Fibroblast of mammary gland (primary cell): ENCODE measurements at regions not wholly inside any gene's neighbourhood (a gene's known extent, or its start where the extent isn't known, plus 50 kb on each side); places are given as distances from the start of the nearest gene placed in this dataset.

Experiments
- DNase-seq: peaks from one replicate; pipeline ENCODE4 v3.0.0-alpha.2; 2010; ENCODE audit warnings: low read depth
- H3K4me3 ChIP-seq: 2 replicates; pipeline ENCODE4 v1.5.1; 2011; ENCODE audit warnings: low read depth, mild to moderate bottlenecking, low read length, moderate library complexity; ENCODE audit not compliant: control insufficient read depth
- CTCF ChIP-seq: conservative IDR thresholded peaks from 2 replicates; pipeline ENCODE4 v1.5.1; 2011; ENCODE audit warnings: low read depth, low read length, inconsistent platforms; ENCODE audit not compliant: control insufficient read depth, insufficient read depth

GRCh38 chr11:15819679-15820286, 536.6 kb downstream of the SOX6 start:
- peak; percentile 88 for TF ChIP-seq CTCF
- H3K4me3 ChIP-seq: no peak overlapping the region
- peak; percentile 37 for DNase-seq

- TF ChIP-seq CTCF: no peak
- H3K4me3 ChIP-seq: no peak overlapping the region
- no peak for DNase-seq
Observed at GRCh38 chr11:15821451-15821850, 534.9 kb downstream of the SOX6 start.

- H3K4me3 ChIP-seq: no peak overlapping the region
- no peak for DNase-seq
- TF ChIP-seq CTCF: no peak
Observed at GRCh38 chr11:15824060-15824459, 532.3 kb downstream of the SOX6 start.

GRCh38 chr11:15825976-15826650, 530.2 kb downstream of the SOX6 start:
- H3K4me3 ChIP-seq: no peak overlapping the region
- DNase-seq: no peak
- TF ChIP-seq CTCF: no peak

GRCh38 chr11:15826826-15827225, 529.5 kb downstream of the SOX6 start:
- TF ChIP-seq CTCF: peak; percentile 54
- peak; percentile 22 for DNase-seq
- H3K4me3 ChIP-seq: no peak overlapping the region

GRCh38 chr11:15828215-15828853, 528.0 kb downstream of the SOX6 start:
- H3K4me3 ChIP-seq: no peak overlapping the region
- no peak for TF ChIP-seq CTCF
- no peak for DNase-seq
